ENCODE measurements at regions not wholly inside any gene's neighbourhood (a gene's known extent, or its start where the extent isn't known, plus 50 kb on each side); places are given as distances from the start of the nearest gene placed in this dataset.
"Not testable (repeated sequence)": the region's sequence is repeated elsewhere in the genome, so short reads cannot be mapped to it uniquely, and the experiment has no call there.

- not testable (repeated sequence) for TF ChIP-seq CTCF (optimal IDR thresholded peaks at IDR 0.05 in 1 of 3, IDR thresholded peaks at IDR 0.05 in 1 of 3, conservative IDR thresholded peaks at IDR 0.05 in 1 of 3; ENCODE audit: extremely low read depth in 1 of 3, insufficient read depth in 2 of 3, low read length in 3 of 3); EZH2 (IDR thresholded peaks at IDR 0.05; ENCODE audit: low read length)
Measured at GRCh38 chr10:56447613-56448012, 86.6 kb upstream of the ZWINT start.

Measured in keratinocyte (primary cell).